GM12892 (cell line): ENCODE measurements at regions not wholly inside any gene's neighbourhood (a gene's known extent, or its start where the extent isn't known, plus 50 kb on each side); places are given as distances from the start of the nearest gene placed in this dataset.

ENCODE experiments used
- POLR2A ChIP-seq: IDR thresholded peaks from 2 replicates; pipeline ENCODE4 v1.6.1; 2011; ENCODE audit warnings: low read depth, low read length, control low read depth
- POLR2AphosphoS5 ChIP-seq: IDR thresholded peaks from 2 replicates; pipeline ENCODE4 v1.6.1; 2011; ENCODE audit warnings: low read depth, low read length, control low read depth

DNA sequence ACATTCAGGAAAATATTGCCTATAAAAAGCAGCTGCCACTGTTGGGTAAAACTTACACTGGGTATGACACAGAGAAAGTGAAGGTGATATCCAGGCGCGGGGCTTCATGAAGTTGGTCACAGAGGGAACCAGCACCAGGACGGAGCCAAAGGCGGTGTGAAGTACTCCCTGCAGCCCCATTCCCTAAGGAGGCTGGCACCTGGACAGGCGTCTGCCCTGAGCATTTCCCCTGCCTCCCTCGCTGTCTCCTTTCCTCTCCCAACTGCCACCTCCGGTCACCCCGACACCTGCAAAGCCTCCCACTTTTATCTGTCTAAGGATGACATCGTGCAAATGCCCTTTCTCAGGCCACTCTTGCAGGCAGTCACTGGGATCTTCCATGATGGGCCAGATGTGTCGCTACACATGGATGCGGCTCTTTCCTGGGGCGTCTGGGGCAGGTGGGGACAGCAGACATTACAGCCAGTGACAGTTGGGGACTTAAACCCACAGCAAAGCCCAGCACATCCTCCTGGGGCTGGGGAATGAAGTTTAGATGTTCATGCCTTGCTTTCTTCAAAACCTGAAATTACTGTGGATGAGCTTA is 367.7 kb upstream of the IRX4 start:
- TF ChIP-seq POLR2A (no peak), POLR2AphosphoS5 (no peak)
